SK-N-MC (cell line): ENCODE measurements at regions not wholly inside any gene's neighbourhood (a gene's known extent, or its start where the extent isn't known, plus 50 kb on each side); places are given as distances from the start of the nearest gene placed in this dataset.

Experiments
- EZH2 ChIP-seq: fragments of 200-600 bp; sonication (generic); IDR thresholded peaks from one replicate; pipeline ENCODE4 v1.6.1; 2017; ENCODE audit warnings: antibody characterized with exemption
- FOXP2 ChIP-seq: optimal IDR thresholded peaks from 2 replicates; pipeline ENCODE3; 2011; ENCODE audit warnings: mild to moderate bottlenecking, moderate library complexity; ENCODE audit not compliant: insufficient read depth; ENCODE audit errors: extremely low read length, control extremely low read depth
- POLR2AphosphoS5 ChIP-seq: IDR thresholded peaks from 2 replicates; pipeline ENCODE4 v1.6.1; 2012; ENCODE audit warnings: mild to moderate bottlenecking, low read depth, low read length, borderline replicate concordance

GRCh38 chrX:95836517-95836916, 848.1 kb upstream of the DIAPH2 start:
- TF ChIP-seq EZH2: no peak
- no peak for TF ChIP-seq POLR2AphosphoS5
- no peak for TF ChIP-seq FOXP2
